ENCODE measurements at regions not wholly inside any gene's neighbourhood (a gene's known extent, or its start where the extent isn't known, plus 50 kb on each side); places are given as distances from the start of the nearest gene placed in this dataset.
A peak's percentile ranks its signal among the peaks of the same experiment; 100 is the strongest.

DNA sequence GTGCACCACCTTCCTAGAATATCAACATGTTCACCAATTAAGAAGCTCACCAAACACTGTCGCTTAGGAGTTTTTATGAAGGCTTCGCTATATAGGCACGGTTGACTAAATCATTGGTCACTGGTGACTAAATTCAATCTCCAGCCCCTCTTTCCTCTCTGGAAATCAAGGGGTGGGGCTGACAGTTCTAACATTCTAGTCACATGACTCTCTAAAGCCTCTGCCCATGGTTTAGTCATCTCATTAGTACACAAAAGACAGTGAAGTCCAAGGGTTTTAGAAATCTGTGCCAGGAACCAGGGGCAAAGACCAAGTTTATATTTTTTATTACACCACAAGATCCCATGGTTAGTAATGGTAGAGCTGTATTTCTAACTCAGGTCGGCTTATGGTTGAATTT lies 243.2 kb downstream of the ELAVL2 start:
- no peak for DNase-seq (ENCODE audit: low read depth)
- TF ChIP-seq MYC (IDR thresholded peaks at IDR 0.05; ENCODE audit: low read depth, low read length) (no peak), POLR2A (IDR thresholded peaks at IDR 0.05; ENCODE audit: extremely low read depth, insufficient read length) (no peak)
- TF ChIP-seq, protein P1, sequence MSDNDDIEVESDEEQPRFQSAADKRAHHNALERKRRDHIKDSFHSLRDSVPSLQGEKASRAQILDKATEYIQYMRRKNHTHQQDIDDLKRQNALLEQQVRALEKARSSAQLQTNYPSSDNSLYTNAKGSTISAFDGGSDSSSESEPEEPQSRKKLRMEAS (IDR thresholded peaks at IDR 0.05; ENCODE audit: low read depth, low read length): no peak
- TF ChIP-seq, protein P2, sequence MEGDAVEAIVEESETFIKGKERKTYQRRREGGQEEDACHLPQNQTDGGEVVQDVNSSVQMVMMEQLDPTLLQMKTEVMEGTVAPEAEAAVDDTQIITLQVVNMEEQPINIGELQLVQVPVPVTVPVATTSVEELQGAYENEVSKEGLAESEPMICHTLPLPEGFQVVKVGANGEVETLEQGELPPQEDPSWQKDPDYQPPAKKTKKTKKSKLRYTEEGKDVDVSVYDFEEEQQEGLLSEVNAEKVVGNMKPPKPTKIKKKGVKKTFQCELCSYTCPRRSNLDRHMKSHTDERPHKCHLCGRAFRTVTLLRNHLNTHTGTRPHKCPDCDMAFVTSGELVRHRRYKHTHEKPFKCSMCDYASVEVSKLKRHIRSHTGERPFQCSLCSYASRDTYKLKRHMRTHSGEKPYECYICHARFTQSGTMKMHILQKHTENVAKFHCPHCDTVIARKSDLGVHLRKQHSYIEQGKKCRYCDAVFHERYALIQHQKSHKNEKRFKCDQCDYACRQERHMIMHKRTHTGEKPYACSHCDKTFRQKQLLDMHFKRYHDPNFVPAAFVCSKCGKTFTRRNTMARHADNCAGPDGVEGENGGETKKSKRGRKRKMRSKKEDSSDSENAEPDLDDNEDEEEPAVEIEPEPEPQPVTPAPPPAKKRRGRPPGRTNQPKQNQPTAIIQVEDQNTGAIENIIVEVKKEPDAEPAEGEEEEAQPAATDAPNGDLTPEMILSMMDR (IDR thresholded peaks at IDR 0.05; ENCODE audit: low read depth, low read length): no peak
- H3K4me3 ChIP-seq (ENCODE audit: low read depth, low read length): no peak overlapping the region

DNA sequence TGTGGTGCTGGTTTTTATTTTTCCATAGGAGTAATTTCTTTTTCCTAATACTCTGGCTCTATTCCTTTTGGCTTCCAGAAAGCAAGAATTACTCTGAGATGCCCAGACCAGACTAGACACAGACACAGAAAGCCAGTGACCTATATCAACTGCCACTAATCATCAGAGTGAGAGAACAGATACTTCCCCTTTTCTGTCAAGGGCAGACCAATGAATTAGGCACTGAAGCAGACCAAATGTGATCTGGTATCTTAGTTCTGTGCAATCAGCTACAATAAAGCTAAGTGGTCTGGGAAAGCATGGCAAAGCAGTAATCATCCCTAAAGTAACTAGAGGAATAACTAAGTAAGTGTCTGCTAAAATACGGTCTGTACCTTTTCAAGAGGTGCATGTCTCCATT lies 239.1 kb downstream of the ELAVL2 start:
- no peak overlapping the region for H3K4me3 ChIP-seq (ENCODE audit: low read depth, low read length)
- peak; percentile 1 for DNase-seq (ENCODE audit: low read depth)
- no peak for TF ChIP-seq MYC (IDR thresholded peaks at IDR 0.05; ENCODE audit: low read depth, low read length)
- TF ChIP-seq, protein P2 (IDR thresholded peaks at IDR 0.05; ENCODE audit: low read depth, low read length): no peak
- TF ChIP-seq POLR2A (IDR thresholded peaks at IDR 0.05; ENCODE audit: extremely low read depth, insufficient read length): no peak
- TF ChIP-seq, protein P1 (IDR thresholded peaks at IDR 0.05; ENCODE audit: low read depth, low read length): no peak

DNA sequence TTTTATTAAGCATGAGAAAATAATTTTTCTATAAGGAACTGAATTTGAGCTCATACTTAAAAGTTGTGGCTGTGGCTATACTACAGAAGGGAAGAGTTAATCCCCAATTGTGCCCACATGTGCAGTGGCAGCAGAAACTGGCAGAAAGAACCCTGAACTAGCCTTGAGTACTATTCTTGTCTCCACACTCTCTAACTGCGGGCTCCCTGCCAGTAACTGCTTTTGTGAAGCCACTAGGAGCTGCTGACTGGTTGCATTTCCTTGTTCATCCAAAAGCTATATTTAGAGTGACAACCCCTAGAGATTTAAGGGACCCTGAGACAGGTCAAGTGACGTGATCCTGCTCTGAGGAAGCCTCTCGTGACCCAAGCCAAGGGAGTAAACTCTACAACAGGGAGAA lies 238.6 kb downstream of the ELAVL2 start:
- TF ChIP-seq POLR2A (IDR thresholded peaks at IDR 0.05; ENCODE audit: extremely low read depth, insufficient read length): no peak
- TF ChIP-seq, protein P1 (IDR thresholded peaks at IDR 0.05; ENCODE audit: low read depth, low read length): no peak
- no peak for TF ChIP-seq MYC (IDR thresholded peaks at IDR 0.05; ENCODE audit: low read depth, low read length)
- TF ChIP-seq, protein P2 (IDR thresholded peaks at IDR 0.05; ENCODE audit: low read depth, low read length): no peak
- H3K4me3 ChIP-seq (ENCODE audit: low read depth, low read length): no peak overlapping the region
- DNase-seq (ENCODE audit: low read depth): no peak

DNA sequence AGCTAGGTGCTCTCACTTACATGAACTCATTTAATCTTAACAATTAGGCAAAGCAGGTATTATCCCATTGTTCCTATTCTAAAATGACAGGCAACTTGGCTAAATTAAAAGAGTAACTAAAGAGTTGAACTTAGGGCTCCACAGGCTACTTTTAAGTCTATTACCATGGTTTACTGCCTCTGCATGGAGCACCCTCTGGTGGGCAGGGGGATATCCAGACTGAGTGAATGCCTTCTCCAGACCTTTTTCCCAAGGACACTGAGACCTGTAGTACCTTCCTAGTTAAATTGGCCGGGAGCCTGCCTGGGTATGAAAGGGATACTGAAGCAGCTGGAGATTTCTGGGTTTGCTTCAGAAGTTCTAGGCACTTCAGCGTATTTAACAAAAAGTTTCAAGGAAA lies 238.1 kb downstream of the ELAVL2 start:
- TF ChIP-seq, protein P1 (IDR thresholded peaks at IDR 0.05; ENCODE audit: low read depth, low read length): no peak
- TF ChIP-seq MYC (IDR thresholded peaks at IDR 0.05; ENCODE audit: low read depth, low read length) (no peak), POLR2A (IDR thresholded peaks at IDR 0.05; ENCODE audit: extremely low read depth, insufficient read length) (no peak)
- TF ChIP-seq, protein P2 (IDR thresholded peaks at IDR 0.05; ENCODE audit: low read depth, low read length): no peak
- no peak overlapping the region for H3K4me3 ChIP-seq (ENCODE audit: low read depth, low read length)
- no peak for DNase-seq (ENCODE audit: low read depth)

DNA sequence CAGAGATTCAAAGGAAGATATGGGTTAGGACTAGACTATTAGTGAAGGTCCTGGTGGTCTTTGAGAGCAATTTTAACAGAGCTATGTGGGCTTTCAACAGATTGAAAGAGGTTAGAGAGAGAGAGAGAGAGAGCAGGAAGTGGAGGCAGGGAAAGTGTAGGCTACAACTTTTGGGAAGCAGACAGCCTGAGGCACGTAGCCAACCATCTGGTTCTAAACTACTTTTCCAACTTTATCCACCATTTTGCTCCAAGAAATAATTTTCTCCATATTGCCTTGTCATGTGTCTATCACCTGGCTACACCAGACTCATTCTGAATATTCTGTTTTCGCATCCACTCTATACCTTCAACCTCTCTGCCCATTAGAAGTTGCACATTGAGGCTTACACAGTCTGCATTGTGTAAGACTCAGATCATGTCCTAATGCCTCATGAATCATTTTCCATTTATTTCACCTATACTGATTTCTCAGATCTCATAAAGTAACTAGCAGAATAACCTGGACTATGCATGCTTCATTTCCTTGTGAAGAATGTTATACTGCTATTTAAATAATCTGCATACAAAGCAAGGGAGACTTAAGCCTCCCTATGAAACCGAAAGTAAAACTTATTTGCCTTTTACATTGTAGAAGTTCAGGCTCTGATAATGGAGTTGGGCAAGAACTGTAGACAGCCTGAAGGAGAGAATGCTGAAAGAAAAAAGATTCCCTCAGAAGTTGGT lies 235.6 kb downstream of the ELAVL2 start:
- H3K4me3 ChIP-seq (ENCODE audit: low read depth, low read length): no peak overlapping the region
- DNase-seq (ENCODE audit: low read depth): peak; percentile 0
- TF ChIP-seq, protein P1 (IDR thresholded peaks at IDR 0.05; ENCODE audit: low read depth, low read length): no peak
- TF ChIP-seq POLR2A (IDR thresholded peaks at IDR 0.05; ENCODE audit: extremely low read depth, insufficient read length) (no peak), MYC (IDR thresholded peaks at IDR 0.05; ENCODE audit: low read depth, low read length) (no peak)
- TF ChIP-seq, protein P2 (IDR thresholded peaks at IDR 0.05; ENCODE audit: low read depth, low read length): no peak
